HEK293 (cell line): ENCODE measurements at regions not wholly inside any gene's neighbourhood (a gene's known extent, or its start where the extent isn't known, plus 50 kb on each side); places are given as distances from the start of the nearest gene placed in this dataset.

Experiments
- CTCF ChIA-PET: fragments of 350-600 bp; formaldehyde crosslinking; extraction: SDS; loops from one replicate; lab custom pipeline; 2021; ENCODE audit warnings: antibody characterized with exemption; lab: Yijun Ruan, JAX
- POLR2A ChIA-PET: fragments of 300-600 bp; formaldehyde crosslinking; extraction: SDS; loops from one replicate; lab custom pipeline; 2020; ENCODE audit warnings: antibody characterized with exemption, inconsistent platforms; lab: Yijun Ruan, JAX
- H3K27ac ChIP-seq: fragments of 200-500 bp; sonication (Bioruptor generic); 2 replicates; pipeline ENCODE4 v1.5.1; 2014; ENCODE audit warnings: low read depth, low read length, control low read depth, inconsistent platforms; ENCODE audit errors: extremely low read depth
- H3K36me3 ChIP-seq, 2 experiments: fragments of 200-500 bp in 1 of 2; sonication (Bioruptor generic) in 1 of 2; 1 replicate in 1 of 2; 2 replicates in 1 of 2; pipeline ENCODE4 v1.5.1; 2014 to 2017; ENCODE audit warnings: inconsistent platforms in 2 of 2, low read length in 2 of 2; ENCODE audit not compliant: control insufficient read depth in 2 of 2, insufficient read depth in 1 of 2
- H3K4me1 ChIP-seq: fragments of 200-500 bp; sonication (Bioruptor generic); 2 replicates; pipeline ENCODE4 v1.5.1; 2014; ENCODE audit warnings: mild to moderate bottlenecking, low read length, inconsistent platforms; ENCODE audit not compliant: control insufficient read depth, insufficient read depth
- H3K4me3 ChIP-seq: 2 replicates; pipeline ENCODE4 v1.5.1; 2011; ENCODE audit warnings: low read depth, mild to moderate bottlenecking, control low read depth, low read length, moderate library complexity
- H3K9me3 ChIP-seq: fragments of 200-500 bp; sonication (Bioruptor generic); 2 replicates; pipeline ENCODE4 v1.5.1; 2014; ENCODE audit warnings: low read depth, low read length, inconsistent platforms; ENCODE audit not compliant: control insufficient read depth, insufficient read depth
- GLI2 ChIP-seq: fragments of 450-650 bp; formaldehyde crosslinking; IDR thresholded peaks from 2 replicates; pipeline ENCODE4; 2017; ENCODE audit warnings: missing biosample characterization, missing genetic modification characterization, low read depth, borderline replicate concordance
- HOXD13 ChIP-seq: sonication (generic); formaldehyde crosslinking; IDR thresholded peaks from 2 replicates; pipeline ENCODE4 v1.8.0; 2022; ENCODE audit warnings: missing genetic modification reagents, borderline replicate concordance
- INSM2 ChIP-seq: fragments of 450-650 bp; formaldehyde crosslinking; IDR thresholded peaks from 2 replicates; pipeline ENCODE4 v1.5.1; 2016; ENCODE audit warnings: missing biosample characterization, missing genetic modification characterization
- MYNN ChIP-seq: fragments of 450-650 bp; formaldehyde crosslinking; IDR thresholded peaks from 2 replicates; pipeline ENCODE4 v1.5.1; 2016; ENCODE audit warnings: missing biosample characterization, missing genetic modification characterization, borderline replicate concordance
- MZF1 ChIP-seq: fragments of 450-650 bp; formaldehyde crosslinking; IDR thresholded peaks from 2 replicates; pipeline ENCODE4 v1.5.1; 2017; ENCODE audit warnings: missing biosample characterization, missing genetic modification characterization, borderline replicate concordance
- RBAK ChIP-seq: fragments of 450-650 bp; formaldehyde crosslinking; IDR thresholded peaks from 2 replicates; pipeline ENCODE4 v1.5.1; 2016; ENCODE audit warnings: missing biosample characterization, missing genetic modification characterization
- SCRT2 ChIP-seq: fragments of 450-650 bp; formaldehyde crosslinking; IDR thresholded peaks from 2 replicates; pipeline ENCODE4 v1.5.1; 2016; ENCODE audit warnings: missing biosample characterization, missing genetic modification characterization
- SP2 ChIP-seq: fragments of 450-650 bp; formaldehyde crosslinking; IDR thresholded peaks from 2 replicates; pipeline ENCODE4 v1.5.1; 2016; ENCODE audit warnings: missing biosample characterization, missing genetic modification characterization
- TCF7L2 ChIP-seq: IDR thresholded peaks from 2 replicates; pipeline ENCODE4 v1.6.1; 2011; ENCODE audit warnings: low read depth, mild to moderate bottlenecking, inconsistent platforms, low read length, moderate library complexity, borderline replicate concordance
- YY2 ChIP-seq: fragments of 450-650 bp; formaldehyde crosslinking; IDR thresholded peaks from 2 replicates; pipeline ENCODE4 v1.5.1; 2016; ENCODE audit warnings: missing biosample characterization, missing genetic modification characterization
- ZBTB8A ChIP-seq: fragments of 450-650 bp; formaldehyde crosslinking; IDR thresholded peaks from 2 replicates; pipeline ENCODE4 v1.5.1; 2016; ENCODE audit warnings: missing biosample characterization, missing genetic modification characterization
- ZFP37 ChIP-seq: fragments of 450-650 bp; formaldehyde crosslinking; IDR thresholded peaks from 2 replicates; pipeline ENCODE4 v1.5.1; 2016; ENCODE audit warnings: missing biosample characterization, missing genetic modification characterization
- ZNF112 ChIP-seq: fragments of 450-650 bp; formaldehyde crosslinking; IDR thresholded peaks from 2 replicates; pipeline ENCODE4 v1.5.0; 2017; ENCODE audit warnings: missing biosample characterization, missing genetic modification characterization
- ZNF132 ChIP-seq: fragments of 450-650 bp; formaldehyde crosslinking; IDR thresholded peaks from 2 replicates; pipeline ENCODE4 v1.5.1; 2017; ENCODE audit warnings: missing biosample characterization, missing genetic modification characterization, borderline replicate concordance
- ZNF302 ChIP-seq: fragments of 450-650 bp; formaldehyde crosslinking; IDR thresholded peaks from 2 replicates; pipeline ENCODE4 v1.5.1; 2016; ENCODE audit warnings: missing biosample characterization, missing genetic modification characterization, low read depth
- ZNF366 ChIP-seq: fragments of 450-650 bp; formaldehyde crosslinking; conservative IDR thresholded peaks from 2 replicates; pipeline ENCODE4 v1.5.1; 2016; ENCODE audit warnings: missing biosample characterization, missing genetic modification characterization
- ZNF510 ChIP-seq: fragments of 450-650 bp; formaldehyde crosslinking; IDR thresholded peaks from 2 replicates; pipeline ENCODE4 v1.5.1; 2018; ENCODE audit warnings: mild to moderate bottlenecking, missing genetic modification characterization, missing biosample characterization; ENCODE audit not compliant: insufficient replicate concordance
- ZNF544 ChIP-seq: fragments of 450-650 bp; formaldehyde crosslinking; IDR thresholded peaks from 2 replicates; pipeline ENCODE4 v1.5.0; 2017; ENCODE audit warnings: missing biosample characterization, missing genetic modification characterization
- ZNF549 ChIP-seq: fragments of 450-650 bp; IDR thresholded peaks from 2 replicates; pipeline ENCODE4 v1.5.1; 2018; ENCODE audit warnings: missing biosample characterization, missing genetic modification characterization, mild to moderate bottlenecking, inconsistent platforms, moderate library complexity
- ZNF623 ChIP-seq: fragments of 450-650 bp; formaldehyde crosslinking; IDR thresholded peaks from 2 replicates; pipeline ENCODE4 v1.5.1; 2016; ENCODE audit warnings: missing biosample characterization, missing genetic modification characterization
- ZNF626 ChIP-seq: fragments of 450-650 bp; sonication (Bioruptor Pico); formaldehyde crosslinking; IDR thresholded peaks from 2 replicates; pipeline ENCODE4 v1.5.1; 2018; ENCODE audit warnings: missing biosample characterization, missing genetic modification characterization, inconsistent platforms
- ZNF629 ChIP-seq: fragments of 450-650 bp; formaldehyde crosslinking; IDR thresholded peaks from 2 replicates; pipeline ENCODE4 v1.5.1; 2017; ENCODE audit warnings: missing biosample characterization, missing genetic modification characterization
- TF ChIP-seq, protein P1 (sequence below): fragments of 450-650 bp; formaldehyde crosslinking; IDR thresholded peaks from 2 replicates; pipeline ENCODE4 v1.5.1; 2016; ENCODE audit warnings: missing biosample characterization, missing genetic modification characterization
- TF ChIP-seq, protein P2 (sequence below): IDR thresholded peaks from 2 replicates; pipeline ENCODE4 v1.6.1; 2011; ENCODE audit warnings: mild to moderate bottlenecking, low read depth, low read length, borderline replicate concordance
- TF ChIP-seq, protein P3 (sequence below): fragments of 450-650 bp; formaldehyde crosslinking; IDR thresholded peaks from 2 replicates; pipeline ENCODE4 v1.5.1; 2017; ENCODE audit warnings: missing biosample characterization, missing genetic modification characterization

GRCh38 chr21:22679207-22679606 lies 1681.0 kb downstream of the NCAM2 start:
- ChIA-PET POLR2A (no interaction called here), CTCF (no interaction called here)
- TF ChIP-seq ZBTB8A (no peak), RBAK (tag by site-specific recombination) (no peak), YY2 (tag by site-specific recombination) (no peak), INSM2 (tag by site-specific recombination) (no peak), ZFP37 (tag by site-specific recombination) (no peak), ZNF366 (tag by site-specific recombination) (no peak), MYNN (tag by site-specific recombination) (no peak), SP2 (tag by site-specific recombination) (no peak), ZNF302 (tag by site-specific recombination) (no peak), ZNF510 (no peak)
- TF ChIP-seq, protein P1, sequence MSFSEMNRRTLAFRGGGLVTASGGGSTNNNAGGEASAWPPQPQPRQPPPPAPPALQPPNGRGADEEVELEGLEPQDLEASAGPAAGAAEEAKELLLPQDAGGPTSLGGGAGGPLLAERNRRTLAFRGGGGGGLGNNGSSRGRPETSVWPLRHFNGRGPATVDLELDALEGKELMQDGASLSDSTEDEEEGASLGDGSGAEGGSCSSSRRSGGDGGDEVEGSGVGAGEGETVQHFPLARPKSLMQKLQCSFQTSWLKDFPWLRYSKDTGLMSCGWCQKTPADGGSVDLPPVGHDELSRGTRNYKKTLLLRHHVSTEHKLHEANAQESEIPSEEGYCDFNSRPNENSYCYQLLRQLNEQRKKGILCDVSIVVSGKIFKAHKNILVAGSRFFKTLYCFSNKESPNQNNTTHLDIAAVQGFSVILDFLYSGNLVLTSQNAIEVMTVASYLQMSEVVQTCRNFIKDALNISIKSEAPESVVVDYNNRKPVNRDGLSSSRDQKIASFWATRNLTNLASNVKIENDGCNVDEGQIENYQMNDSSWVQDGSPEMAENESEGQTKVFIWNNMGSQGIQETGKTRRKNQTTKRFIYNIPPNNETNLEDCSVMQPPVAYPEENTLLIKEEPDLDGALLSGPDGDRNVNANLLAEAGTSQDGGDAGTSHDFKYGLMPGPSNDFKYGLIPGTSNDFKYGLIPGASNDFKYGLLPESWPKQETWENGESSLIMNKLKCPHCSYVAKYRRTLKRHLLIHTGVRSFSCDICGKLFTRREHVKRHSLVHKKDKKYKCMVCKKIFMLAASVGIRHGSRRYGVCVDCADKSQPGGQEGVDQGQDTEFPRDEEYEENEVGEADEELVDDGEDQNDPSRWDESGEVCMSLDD (tag by site-specific recombination): no peak
- TF ChIP-seq, protein P2, sequence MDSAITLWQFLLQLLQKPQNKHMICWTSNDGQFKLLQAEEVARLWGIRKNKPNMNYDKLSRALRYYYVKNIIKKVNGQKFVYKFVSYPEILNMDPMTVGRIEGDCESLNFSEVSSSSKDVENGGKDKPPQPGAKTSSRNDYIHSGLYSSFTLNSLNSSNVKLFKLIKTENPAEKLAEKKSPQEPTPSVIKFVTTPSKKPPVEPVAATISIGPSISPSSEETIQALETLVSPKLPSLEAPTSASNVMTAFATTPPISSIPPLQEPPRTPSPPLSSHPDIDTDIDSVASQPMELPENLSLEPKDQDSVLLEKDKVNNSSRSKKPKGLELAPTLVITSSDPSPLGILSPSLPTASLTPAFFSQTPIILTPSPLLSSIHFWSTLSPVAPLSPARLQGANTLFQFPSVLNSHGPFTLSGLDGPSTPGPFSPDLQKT: no peak
- Histone ChIP-seq H3K9me3 (peaks cover 2% of the 10 kb centered on the region), H3K27ac (no peak overlapping the region), H3K36me3 (no peaks in the 10 kb centered on the region), H3K4me1 (no peaks in the 10 kb centered on the region), H3K4me3 (no peak overlapping the region)

DNA sequence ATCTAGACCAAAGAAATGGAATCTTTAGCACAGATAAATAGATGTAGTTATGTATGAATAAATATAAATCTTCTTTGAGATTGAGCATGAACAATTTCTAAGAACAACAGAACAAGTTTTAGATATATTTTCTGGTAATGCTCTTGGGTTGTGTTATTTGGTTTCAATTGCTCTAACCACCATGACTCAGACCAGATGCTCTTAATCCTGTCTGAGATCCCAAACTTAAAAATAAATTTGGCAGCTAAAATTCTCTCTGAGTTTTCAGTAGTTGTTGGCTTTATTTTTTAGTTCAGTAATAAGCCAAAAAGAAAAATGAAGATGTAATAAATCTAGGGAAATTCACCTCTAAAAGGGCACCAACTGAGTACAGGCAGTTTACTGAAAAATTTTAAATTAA lies 1693.4 kb downstream of the NCAM2 start:
- no peak overlapping the region for H3K27ac ChIP-seq
- ChIA-PET CTCF (no interaction called here), POLR2A (no interaction called here)
- no peaks in the 10 kb centered on the region for H3K4me1 ChIP-seq
- TF ChIP-seq, protein P3, sequence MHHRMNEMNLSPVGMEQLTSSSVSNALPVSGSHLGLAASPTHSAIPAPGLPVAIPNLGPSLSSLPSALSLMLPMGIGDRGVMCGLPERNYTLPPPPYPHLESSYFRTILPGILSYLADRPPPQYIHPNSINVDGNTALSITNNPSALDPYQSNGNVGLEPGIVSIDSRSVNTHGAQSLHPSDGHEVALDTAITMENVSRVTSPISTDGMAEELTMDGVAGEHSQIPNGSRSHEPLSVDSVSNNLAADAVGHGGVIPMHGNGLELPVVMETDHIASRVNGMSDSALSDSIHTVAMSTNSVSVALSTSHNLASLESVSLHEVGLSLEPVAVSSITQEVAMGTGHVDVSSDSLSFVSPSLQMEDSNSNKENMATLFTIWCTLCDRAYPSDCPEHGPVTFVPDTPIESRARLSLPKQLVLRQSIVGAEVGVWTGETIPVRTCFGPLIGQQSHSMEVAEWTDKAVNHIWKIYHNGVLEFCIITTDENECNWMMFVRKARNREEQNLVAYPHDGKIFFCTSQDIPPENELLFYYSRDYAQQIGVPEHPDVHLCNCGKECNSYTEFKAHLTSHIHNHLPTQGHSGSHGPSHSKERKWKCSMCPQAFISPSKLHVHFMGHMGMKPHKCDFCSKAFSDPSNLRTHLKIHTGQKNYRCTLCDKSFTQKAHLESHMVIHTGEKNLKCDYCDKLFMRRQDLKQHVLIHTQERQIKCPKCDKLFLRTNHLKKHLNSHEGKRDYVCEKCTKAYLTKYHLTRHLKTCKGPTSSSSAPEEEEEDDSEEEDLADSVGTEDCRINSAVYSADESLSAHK (tag by site-specific recombination): no peak
- TF ChIP-seq TCF7L2: no peak
- H3K4me3 ChIP-seq: no peak overlapping the region
- H3K36me3 ChIP-seq: no peaks in the 10 kb centered on the region
- H3K9me3 ChIP-seq: no peaks in the 10 kb centered on the region

- ChIA-PET CTCF (no interaction called here), POLR2A (no interaction called here)
- Histone ChIP-seq H3K4me3 (no peak overlapping the region), H3K27ac (no peak overlapping the region), H3K36me3 (no peaks in the 10 kb centered on the region), H3K4me1 (no peaks in the 10 kb centered on the region), H3K9me3 (no peaks in the 10 kb centered on the region)
- TF ChIP-seq ZNF132 (tag by site-specific recombination): no peak
- no peak for TF ChIP-seq ZNF549
- TF ChIP-seq YY2 (tag by site-specific recombination): no peak
- no peak for TF ChIP-seq ZNF623 (tag by site-specific recombination)
- TF ChIP-seq ZNF626 (tag by site-specific recombination): no peak
- TF ChIP-seq HOXD13 (CRISPR knock-in tag): no peak
- no peak for TF ChIP-seq ZNF629 (tag by site-specific recombination)
- TF ChIP-seq ZNF544 (tag by site-specific recombination): no peak
- no peak for TF ChIP-seq SCRT2 (tag by site-specific recombination)
- no peak for TF ChIP-seq GLI2 (tag by site-specific recombination)
- no peak for TF ChIP-seq MZF1 (tag by site-specific recombination)
- TF ChIP-seq ZNF112 (tag by site-specific recombination): no peak
These were observed 1705.3 kb downstream of the NCAM2 start for GRCh38 chr21:22703521-22703920.
